Thoracic aorta (tissue), 2 donors: ENCODE measurements at regions not wholly inside any gene's neighbourhood (a gene's known extent, or its start where the extent isn't known, plus 50 kb on each side); places are given as distances from the start of the nearest gene placed in this dataset.

Experiments
- ATAC-seq: fragments of 150-250 bp; one replicate; pipeline ENCODE4 v1.8.0; 2017; ENCODE audit warnings: low read depth; ENCODE audit not compliant: insufficient number of reproducible peaks, low FRiP score
- DNase-seq: peaks from one replicate; pipeline ENCODE4 v3.0.0-alpha.2; 2020; ENCODE audit warnings: low spot score
- H3K27ac ChIP-seq, 2 donors: fragments of 200-600 bp; sonication (generic); 1 replicate in 1 of 2; 2 replicates in 1 of 2; pipeline ENCODE4 v1.5.1; 2016; ENCODE audit warnings: mild to moderate bottlenecking in 2 of 2, moderate library complexity in 2 of 2
- H3K27me3 ChIP-seq: fragments of 200-600 bp; sonication (generic); replicated peaks from 2 replicates; pipeline ENCODE4 v1.6.0; 2016; ENCODE audit warnings: mild to moderate bottlenecking; ENCODE audit not compliant: insufficient read depth
- H3K36me3 ChIP-seq: fragments of 200-600 bp; sonication (generic); one replicate; pipeline ENCODE4 v1.5.1; 2016
- H3K4me1 ChIP-seq, 2 donors: fragments of 200-600 bp; sonication (generic); 1 replicate in 1 of 2; 2 replicates in 1 of 2; pipeline versions ENCODE4 v1.5.1 to v1.6.0; 2016; ENCODE audit warnings: low read depth in 2 of 2, mild to moderate bottlenecking in 1 of 2; ENCODE audit not compliant: control insufficient read depth in 1 of 2
- H3K4me3 ChIP-seq: fragments of 200-600 bp; sonication (generic); 2 replicates; pipeline ENCODE4 v1.5.1; 2016; ENCODE audit warnings: mild to moderate bottlenecking
- H3K9me3 ChIP-seq: fragments of 200-600 bp; sonication (generic); 2 replicates; pipeline ENCODE4 v1.5.1; 2016
- CTCF ChIP-seq: fragments of 200-600 bp; sonication (generic); IDR thresholded peaks from one replicate; pipeline ENCODE4 v1.5.1; 2019; ENCODE audit warnings: antibody characterized with exemption

DNA sequence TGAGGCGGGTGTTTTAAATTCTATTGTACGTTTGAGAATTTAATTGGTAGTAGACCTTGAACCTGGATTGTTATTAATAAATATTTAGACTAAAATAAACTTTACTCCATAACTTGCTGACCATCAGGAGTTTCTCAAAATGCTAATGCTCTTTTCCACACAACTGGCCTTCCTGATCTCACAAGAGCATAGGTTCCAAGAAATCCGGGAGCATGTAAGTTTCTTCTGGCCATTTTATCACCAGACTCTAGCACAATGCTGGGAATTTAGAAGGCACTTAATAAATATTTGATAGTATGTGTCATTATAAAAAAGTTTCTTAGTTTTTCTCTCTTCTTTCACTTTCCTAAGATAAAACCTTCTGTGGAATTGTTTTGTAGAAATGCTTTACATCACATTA is 2047.1 kb downstream of the SUCLG1 start:
- no peaks in the 10 kb centered on the region for H3K4me1 ChIP-seq

GRCh38 chr2:82411071-82411470 is 2048.0 kb downstream of the SUCLG1 start:
- DNase-seq (no peak), ATAC-seq (no peak)
- Histone ChIP-seq H3K27me3 (no peaks in the 10 kb centered on the region), H3K4me3 (no peak overlapping the region), H3K36me3 (no peaks in the 10 kb centered on the region), H3K27ac (no peak overlapping the region), H3K9me3 (no peaks in the 10 kb centered on the region), H3K4me1 (no peaks in the 10 kb centered on the region)
- no peak for TF ChIP-seq CTCF

More for the DNA sequence above, 2047.1 kb downstream of the SUCLG1 start:
- Histone ChIP-seq H3K27ac (no peak overlapping the region), H3K9me3 (no peaks in the 10 kb centered on the region), H3K27me3 (no peaks in the 10 kb centered on the region), H3K36me3 (no peaks in the 10 kb centered on the region), H3K4me3 (no peak overlapping the region)
- TF ChIP-seq CTCF, result no peak
- ATAC-seq (no peak), DNase-seq (no peak)

GRCh38 chr2:82395531-82395930 is 2063.5 kb downstream of the SUCLG1 start:
- Histone ChIP-seq H3K27me3 (no peaks in the 10 kb centered on the region), H3K27ac (no peak overlapping the region), H3K36me3 (no peaks in the 10 kb centered on the region), H3K4me3 (no peak overlapping the region), H3K4me1 (no peaks in the 10 kb centered on the region), H3K9me3 (no peaks in the 10 kb centered on the region)
- ATAC-seq (no peak), DNase-seq (no peak)
- no peak for TF ChIP-seq CTCF

DNA sequence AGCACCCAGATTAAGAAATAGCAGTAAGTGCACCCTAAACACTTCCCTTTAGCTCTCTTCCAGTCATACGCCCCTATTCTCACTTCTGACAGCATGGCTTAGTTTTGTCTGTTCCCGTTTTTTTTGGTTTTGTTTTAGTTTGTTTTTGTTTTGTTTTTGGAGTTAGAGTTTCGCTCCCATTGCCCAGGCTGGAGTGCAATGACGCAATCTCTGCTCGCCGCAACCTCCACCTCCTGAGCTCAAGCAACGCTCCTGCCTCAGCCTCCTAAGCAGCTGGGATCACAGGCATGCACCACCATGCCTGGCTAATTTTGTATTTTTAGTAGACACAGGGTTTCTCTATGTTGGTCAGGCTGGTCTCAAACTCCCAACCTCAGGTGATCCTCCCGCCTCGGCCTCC is 2067.7 kb downstream of the SUCLG1 start:
- no peak for ATAC-seq
- H3K4me1 ChIP-seq, result no peaks in the 10 kb centered on the region

DNA sequence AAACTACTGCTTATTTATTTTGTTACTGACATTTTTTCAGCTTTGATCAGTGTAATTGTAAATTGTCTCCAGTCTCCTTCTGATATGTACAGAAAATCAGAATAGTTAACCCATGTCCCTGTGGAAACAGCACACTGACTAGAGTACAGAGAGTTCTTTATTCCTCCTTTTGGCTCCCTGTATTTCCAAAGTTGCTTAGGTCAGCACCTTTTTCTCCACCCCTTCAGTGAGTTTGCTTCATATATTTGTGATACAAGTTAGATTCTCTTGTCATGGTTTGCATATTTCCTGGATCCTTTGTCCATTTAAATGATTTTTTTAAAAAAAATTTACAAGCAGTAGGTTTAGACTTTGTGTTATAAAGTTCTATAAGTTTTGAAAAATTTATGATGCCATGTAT is 2051.1 kb upstream of the LRRTM1 start:
- H3K9me3 ChIP-seq, result no peaks in the 10 kb centered on the region
- no peaks in the 10 kb centered on the region for H3K27me3 ChIP-seq
- DNase-seq (no peak), ATAC-seq (no peak)
- no peaks in the 10 kb centered on the region for H3K4me1 ChIP-seq
- no peak overlapping the region for H3K4me3 ChIP-seq
- no peaks in the 10 kb centered on the region for H3K36me3 ChIP-seq
- no peak overlapping the region for H3K27ac ChIP-seq
- no peak for TF ChIP-seq CTCF

More for the DNA sequence above, 2067.7 kb downstream of the SUCLG1 start:
- H3K9me3 ChIP-seq, result no peaks in the 10 kb centered on the region
- no peak for TF ChIP-seq CTCF
- H3K4me3 ChIP-seq, result no peak overlapping the region
- H3K27ac ChIP-seq, result no peak overlapping the region
- no peaks in the 10 kb centered on the region for H3K27me3 ChIP-seq
- no peak for DNase-seq
- H3K36me3 ChIP-seq, result no peaks in the 10 kb centered on the region
